ENCODE measurements at regions not wholly inside any gene's neighbourhood (a gene's known extent, or its start where the extent isn't known, plus 50 kb on each side); places are given as distances from the start of the nearest gene placed in this dataset.

GRCh38 chr13:79810669-79811068 is 329.7 kb downstream of the NDFIP2 start:
- H3K4me3 Mint-ChIP-seq (ENCODE audit: unreplicated experiment): no peak overlapping the region
- no peak for DNase-seq (ENCODE audit: low spot score)
- no peak for TF ChIP-seq CTCF (IDR thresholded peaks at IDR 0.05; ENCODE audit: unreplicated experiment)
- H3K9me3 Mint-ChIP-seq (ENCODE audit: unreplicated experiment): no peaks in the 10 kb centered on the region
- H3K36me3 Mint-ChIP-seq (ENCODE audit: low read depth, unreplicated experiment): peaks cover 3% of the 10 kb centered on the region
- no peaks in the 10 kb centered on the region for H3K4me1 Mint-ChIP-seq (ENCODE audit: unreplicated experiment)
- H3K27me3 Mint-ChIP-seq (ENCODE audit: unreplicated experiment): peaks cover 1% of the 10 kb centered on the region
- H3K27ac Mint-ChIP-seq (ENCODE audit: unreplicated experiment): no peak overlapping the region

GRCh38 chr13:79810018-79810417 is 329.1 kb downstream of the NDFIP2 start:
- no peak for DNase-seq (ENCODE audit: low spot score)
- H3K4me3 Mint-ChIP-seq (ENCODE audit: unreplicated experiment): no peak overlapping the region
- no peaks in the 10 kb centered on the region for H3K9me3 Mint-ChIP-seq (ENCODE audit: unreplicated experiment)
- H3K27me3 Mint-ChIP-seq (ENCODE audit: unreplicated experiment): peaks cover 1% of the 10 kb centered on the region
- peaks cover 3% of the 10 kb centered on the region for H3K36me3 Mint-ChIP-seq (ENCODE audit: low read depth, unreplicated experiment)
- H3K4me1 Mint-ChIP-seq (ENCODE audit: unreplicated experiment): no peaks in the 10 kb centered on the region
- no peak overlapping the region for H3K27ac Mint-ChIP-seq (ENCODE audit: unreplicated experiment)
- no peak for TF ChIP-seq CTCF (IDR thresholded peaks at IDR 0.05; ENCODE audit: unreplicated experiment)

- no peak overlapping the region for H3K4me3 Mint-ChIP-seq (ENCODE audit: unreplicated experiment)
- H3K9me3 Mint-ChIP-seq (ENCODE audit: unreplicated experiment): no peaks in the 10 kb centered on the region
- peaks cover 3% of the 10 kb centered on the region for H3K36me3 Mint-ChIP-seq (ENCODE audit: low read depth, unreplicated experiment)
- H3K27ac Mint-ChIP-seq (ENCODE audit: unreplicated experiment): no peak overlapping the region
- TF ChIP-seq CTCF (IDR thresholded peaks at IDR 0.05; ENCODE audit: unreplicated experiment): no peak
- H3K4me1 Mint-ChIP-seq (ENCODE audit: unreplicated experiment): peaks cover 6% of the 10 kb centered on the region
- no peak for DNase-seq (ENCODE audit: low spot score)
- peaks cover 1% of the 10 kb centered on the region for H3K27me3 Mint-ChIP-seq (ENCODE audit: unreplicated experiment)
Measured at GRCh38 chr13:79808475-79808874, 327.5 kb downstream of the NDFIP2 start.

GRCh38 chr13:79807554-79807953 is 326.6 kb downstream of the NDFIP2 start:
- peaks cover 1% of the 10 kb centered on the region for H3K27me3 Mint-ChIP-seq (ENCODE audit: unreplicated experiment)
- H3K36me3 Mint-ChIP-seq (ENCODE audit: low read depth, unreplicated experiment): peaks cover 3% of the 10 kb centered on the region
- no peak for DNase-seq (ENCODE audit: low spot score)
- TF ChIP-seq CTCF (IDR thresholded peaks at IDR 0.05; ENCODE audit: unreplicated experiment): no peak
- H3K4me1 Mint-ChIP-seq (ENCODE audit: unreplicated experiment): peaks cover 6% of the 10 kb centered on the region
- no peak overlapping the region for H3K27ac Mint-ChIP-seq (ENCODE audit: unreplicated experiment)
- no peak overlapping the region for H3K4me3 Mint-ChIP-seq (ENCODE audit: unreplicated experiment)
- no peaks in the 10 kb centered on the region for H3K9me3 Mint-ChIP-seq (ENCODE audit: unreplicated experiment)

GRCh38 chr13:79806821-79807220 is 325.9 kb downstream of the NDFIP2 start:
- H3K9me3 Mint-ChIP-seq (ENCODE audit: unreplicated experiment): no peaks in the 10 kb centered on the region
- no peak overlapping the region for H3K4me3 Mint-ChIP-seq (ENCODE audit: unreplicated experiment)
- no peak for DNase-seq (ENCODE audit: low spot score)
- no peak overlapping the region for H3K27ac Mint-ChIP-seq (ENCODE audit: unreplicated experiment)
- peaks cover 1% of the 10 kb centered on the region for H3K27me3 Mint-ChIP-seq (ENCODE audit: unreplicated experiment)
- H3K4me1 Mint-ChIP-seq (ENCODE audit: unreplicated experiment): peaks cover 6% of the 10 kb centered on the region
- H3K36me3 Mint-ChIP-seq (ENCODE audit: low read depth, unreplicated experiment): peaks cover 3% of the 10 kb centered on the region
- no peak for TF ChIP-seq CTCF (IDR thresholded peaks at IDR 0.05; ENCODE audit: unreplicated experiment)

All from endothelial cell (in vitro differentiated cells).